Trophoblast cell (in vitro differentiated cells and primary cell): ENCODE measurements at regions not wholly inside any gene's neighbourhood (a gene's known extent, or its start where the extent isn't known, plus 50 kb on each side); places are given as distances from the start of the nearest gene placed in this dataset.

Experiments used
- DNase-seq, 2 donors: peaks; one replicate each; pipeline ENCODE4 v3.0.0-alpha.2; 2016
- H2AFZ ChIP-seq: 2 replicates; pipeline ENCODE4 v1.6.1; 2013; ENCODE audit warnings: low read length, moderate library complexity, mild to moderate bottlenecking; ENCODE audit not compliant: insufficient read depth, poor library complexity
- H2AK5ac ChIP-seq: 2 replicates; pipeline ENCODE4 v1.6.1; 2013; ENCODE audit warnings: mild to moderate bottlenecking, low read length
- H2BK120ac ChIP-seq: 2 replicates; pipeline ENCODE4 v1.6.1; 2013; ENCODE audit warnings: low read length, mild to moderate bottlenecking, moderate library complexity; ENCODE audit not compliant: insufficient read depth, poor library complexity
- H2BK12ac ChIP-seq: 2 replicates; pipeline ENCODE4 v1.6.1; 2013; ENCODE audit warnings: mild to moderate bottlenecking, low read length, moderate library complexity
- H2BK5ac ChIP-seq: 2 replicates; pipeline ENCODE4 v1.6.1; 2013; ENCODE audit warnings: low read length, low read depth, moderate library complexity, mild to moderate bottlenecking; ENCODE audit not compliant: poor library complexity
- H3K14ac ChIP-seq: 2 replicates; pipeline ENCODE4 v1.6.1; 2013; ENCODE audit warnings: mild to moderate bottlenecking, low read length
- H3K18ac ChIP-seq: 2 replicates; pipeline ENCODE4 v1.6.1; 2013; ENCODE audit warnings: mild to moderate bottlenecking, low read length
- H3K23ac ChIP-seq: 2 replicates; pipeline ENCODE4 v1.6.1; 2013; ENCODE audit warnings: low read length
- H3K27ac ChIP-seq: 2 replicates; pipeline ENCODE4 v1.5.1; 2013; ENCODE audit warnings: low read depth, mild to moderate bottlenecking, inconsistent platforms, low read length, moderate library complexity
- H3K27me3 ChIP-seq: 2 replicates; pipeline ENCODE4 v1.6.1; 2013; ENCODE audit warnings: inconsistent platforms, mild to moderate bottlenecking, low read length, moderate library complexity; ENCODE audit not compliant: insufficient read depth
- H3K36me3 ChIP-seq, 2 experiments: 1 replicate in 1 of 2; 2 replicates in 1 of 2; pipeline ENCODE4 v1.6.1; 2013; ENCODE audit warnings: low read length in 2 of 2, mild to moderate bottlenecking in 2 of 2, moderate library complexity in 1 of 2; ENCODE audit not compliant: insufficient read depth in 2 of 2, control insufficient read depth in 1 of 2
- H3K4ac ChIP-seq: 2 replicates; pipeline ENCODE4 v1.6.1; 2013; ENCODE audit warnings: low read depth, mild to moderate bottlenecking, low read length, moderate library complexity
- H3K4me1 ChIP-seq, 2 experiments: 1 replicate in 1 of 2; 2 replicates in 1 of 2; pipeline ENCODE4 v1.6.1; 2013; ENCODE audit warnings: low read length in 2 of 2, mild to moderate bottlenecking in 2 of 2, moderate library complexity in 1 of 2; ENCODE audit not compliant: insufficient read depth in 2 of 2, control insufficient read depth in 1 of 2
- H3K4me2 ChIP-seq: 2 replicates; pipeline ENCODE4 v1.6.1; 2013; ENCODE audit warnings: inconsistent platforms, mild to moderate bottlenecking, low read length, moderate library complexity
- H3K4me3 ChIP-seq: 2 replicates; pipeline ENCODE4 v1.5.1; 2013; ENCODE audit warnings: mild to moderate bottlenecking, low read depth, low read length, inconsistent platforms
- H3K79me1 ChIP-seq: one replicate; pipeline ENCODE4 v1.6.1; 2013; ENCODE audit warnings: low read length
- H3K79me2 ChIP-seq: 2 replicates; pipeline ENCODE4 v1.6.1; 2013; ENCODE audit warnings: low read length, mild to moderate bottlenecking; ENCODE audit not compliant: control insufficient read depth, insufficient read depth, poor library complexity
- H3K9ac ChIP-seq: 2 replicates; pipeline ENCODE4 v1.6.1; 2013; ENCODE audit warnings: mild to moderate bottlenecking, low read length
- H3K9me3 ChIP-seq: 2 replicates; pipeline ENCODE4 v1.6.1; 2013; ENCODE audit warnings: low read depth, mild to moderate bottlenecking, control low read depth, inconsistent platforms, low read length; ENCODE audit not compliant: insufficient read depth
- H4K12ac ChIP-seq: 2 replicates; pipeline ENCODE4 v1.6.1; 2013; ENCODE audit warnings: low read depth, mild to moderate bottlenecking, low read length, moderate library complexity
- H4K8ac ChIP-seq: 2 replicates; pipeline ENCODE4 v1.6.1; 2013; ENCODE audit warnings: low read depth, mild to moderate bottlenecking, low read length, moderate library complexity
- H4K91ac ChIP-seq: one replicate; pipeline ENCODE4 v1.6.1; 2013; ENCODE audit warnings: low read depth, mild to moderate bottlenecking, low read length, moderate library complexity
- WGBS: extraction: QIAGEN DNeasy Blood & Tissue Kit; methylation state at CpG from one replicate; pipeline ENCODE4 v1.1.7; 2013; ENCODE audit warnings: missing lambda C conversion rate; ENCODE audit not compliant: insufficient read length, insufficient coverage; ENCODE audit errors: extremely low coverage; 5-methylcytosine and 5-hydroxymethylcytosine counted together

- no peak overlapping the region for H3K14ac ChIP-seq
- H2AFZ ChIP-seq: no peak overlapping the region
- H3K36me3 ChIP-seq: no peaks in the 10 kb centered on the region
- no peaks in the 10 kb centered on the region for H3K27me3 ChIP-seq
- H3K9me3 ChIP-seq: no peaks in the 10 kb centered on the region
- H3K79me1 ChIP-seq: no peaks in the 10 kb centered on the region
- no peaks in the 10 kb centered on the region for H3K79me2 ChIP-seq
- no CpG with 5 or more reads among the region's 1 CpG for WGBS
- no peak overlapping the region for H3K9ac ChIP-seq
- H3K18ac ChIP-seq: no peak overlapping the region
- H4K8ac ChIP-seq: no peak overlapping the region
- no peak overlapping the region for H2BK12ac ChIP-seq
- H2AK5ac ChIP-seq: no peak overlapping the region
- DNase-seq: no peak
- no peak overlapping the region for H3K4me3 ChIP-seq
- no peak overlapping the region for H4K12ac ChIP-seq
- no peak overlapping the region for H3K4me2 ChIP-seq
- H4K91ac ChIP-seq: no peak overlapping the region
- H3K4ac ChIP-seq: no peak overlapping the region
- H3K27ac ChIP-seq: no peak overlapping the region
- H2BK120ac ChIP-seq: no peak overlapping the region
- no peak overlapping the region for H2BK5ac ChIP-seq
- H3K23ac ChIP-seq: no peak overlapping the region
- H3K4me1 ChIP-seq: no peaks in the 10 kb centered on the region
These were observed 564.5 kb upstream of the ISX start for GRCh38 chr22:34501366-34501965.

- no peak for DNase-seq
- Histone ChIP-seq H4K8ac (no peak overlapping the region), H3K4ac (no peak overlapping the region), H3K9me3 (no peaks in the 10 kb centered on the region), H3K27me3 (no peaks in the 10 kb centered on the region), H3K14ac (no peak overlapping the region), H3K27ac (no peak overlapping the region), H3K79me1 (no peaks in the 10 kb centered on the region), H2BK5ac (no peak overlapping the region), H3K4me2 (no peak overlapping the region), H4K91ac (no peak overlapping the region), H3K23ac (no peak overlapping the region), H2AFZ (no peak overlapping the region), H2BK12ac (no peak overlapping the region), H3K18ac (no peak overlapping the region), H3K4me1 (no peaks in the 10 kb centered on the region), H2AK5ac (no peak overlapping the region), H4K12ac (no peak overlapping the region), H2BK120ac (no peak overlapping the region), H3K36me3 (no peaks in the 10 kb centered on the region), H3K79me2 (no peaks in the 10 kb centered on the region), H3K4me3 (no peak overlapping the region), H3K9ac (no peak overlapping the region)
- WGBS: no CpG with 5 or more reads among the region's 5 CpGs
These were observed 563.1 kb upstream of the ISX start for GRCh38 chr22:34502821-34503220.

GRCh38 chr22:34508797-34509196 lies 557.2 kb upstream of the ISX start:
- Histone ChIP-seq H4K8ac (no peak overlapping the region), H3K79me2 (no peaks in the 10 kb centered on the region), H4K91ac (no peak overlapping the region), H3K4me1 (no peaks in the 10 kb centered on the region), H3K4ac (no peak overlapping the region), H2BK120ac (no peak overlapping the region), H3K27ac (no peak overlapping the region), H3K4me3 (no peak overlapping the region), H4K12ac (no peak overlapping the region), H3K27me3 (no peaks in the 10 kb centered on the region), H3K14ac (no peak overlapping the region), H3K9me3 (no peaks in the 10 kb centered on the region), H2AK5ac (no peak overlapping the region), H2BK12ac (no peak overlapping the region), H3K9ac (no peak overlapping the region), H2AFZ (no peak overlapping the region), H3K4me2 (no peak overlapping the region), H3K23ac (no peak overlapping the region), H3K79me1 (no peaks in the 10 kb centered on the region), H2BK5ac (no peak overlapping the region), H3K18ac (no peak overlapping the region), H3K36me3 (no peaks in the 10 kb centered on the region)
- DNase-seq: no peak
- no CpG with 5 or more reads among the region's 6 CpGs for WGBS

GRCh38 chr22:34526681-34527080 lies 539.3 kb upstream of the ISX start:
- no peak overlapping the region for H3K14ac ChIP-seq
- H3K9ac ChIP-seq: no peak overlapping the region
- H3K79me1 ChIP-seq: no peaks in the 10 kb centered on the region
- no peak for DNase-seq
- no peak overlapping the region for H3K23ac ChIP-seq
- no peak overlapping the region for H4K8ac ChIP-seq
- no peak overlapping the region for H2AFZ ChIP-seq
- no peak overlapping the region for H3K4me2 ChIP-seq
- H3K4me1 ChIP-seq: no peaks in the 10 kb centered on the region
- H3K4me3 ChIP-seq: no peak overlapping the region
- H3K27ac ChIP-seq: no peak overlapping the region
- H3K9me3 ChIP-seq: no peaks in the 10 kb centered on the region
- H3K27me3 ChIP-seq: no peaks in the 10 kb centered on the region
- no peaks in the 10 kb centered on the region for H3K79me2 ChIP-seq
- no CpG with 5 or more reads among the region's 2 CpGs for WGBS
- H3K36me3 ChIP-seq: no peaks in the 10 kb centered on the region
- H4K91ac ChIP-seq: no peak overlapping the region
- no peak overlapping the region for H2BK120ac ChIP-seq
- no peak overlapping the region for H3K18ac ChIP-seq
- H3K4ac ChIP-seq: no peak overlapping the region
- H2BK5ac ChIP-seq: no peak overlapping the region
- no peak overlapping the region for H2BK12ac ChIP-seq
- no peak overlapping the region for H2AK5ac ChIP-seq
- H4K12ac ChIP-seq: no peak overlapping the region
